Thyroid gland (tissue), 4 donors: ENCODE measurements at regions not wholly inside any gene's neighbourhood (a gene's known extent, or its start where the extent isn't known, plus 50 kb on each side); places are given as distances from the start of the nearest gene placed in this dataset.

Source experiments
- DNase-seq, 2 donors: peaks; one replicate each; pipeline ENCODE4 v3.0.0-alpha.2; 2019
- H3K27ac ChIP-seq, 3 donors: fragments of 200-600 bp; sonication (generic); 1 replicate in 2 of 3; 2 replicates in 1 of 3; pipeline ENCODE4 v1.5.1; 2016 to 2019; ENCODE audit warnings: mild to moderate bottlenecking in 1 of 3, moderate library complexity in 1 of 3
- H3K27me3 ChIP-seq: fragments of 200-600 bp; sonication (generic); one replicate; pipeline ENCODE4 v1.5.1; 2019
- H3K36me3 ChIP-seq, 2 donors: fragments of 200-600 bp; sonication (generic); one replicate each; pipeline ENCODE4 v1.5.1; 2016 to 2019
- H3K4me1 ChIP-seq, 2 donors: fragments of 200-600 bp; sonication (generic); one replicate each; pipeline ENCODE4 v1.5.1; 2017 to 2019
- H3K4me3 ChIP-seq, 3 donors: fragments of 200-600 bp; sonication (generic); replicated peaks in 1 of 3; 1 replicate in 2 of 3; 2 replicates in 1 of 3; pipeline ENCODE4 v1.5.1; 2016; ENCODE audit warnings: mild to moderate bottlenecking in 1 of 3
- H3K9me3 ChIP-seq: fragments of 200-600 bp; sonication (generic); one replicate; pipeline ENCODE4 v1.5.1; 2017
- CTCF ChIP-seq, 6 experiments: fragments of 200-600 bp in 3 of 6; fragments of 450-650 bp in 3 of 6; sonication (generic) in 3 of 6; IDR thresholded peaks; one replicate each; pipeline ENCODE4 v1.5.1; 2016 to 2019; ENCODE audit warnings: antibody characterized with exemption in 6 of 6, mild to moderate bottlenecking in 2 of 6, inconsistent platforms in 1 of 6, moderate library complexity in 1 of 6
- POLR2A ChIP-seq, 2 donors: fragments of 450-650 bp; IDR thresholded peaks; one replicate each; pipeline ENCODE4 v1.6.1; 2017; ENCODE audit warnings: antibody characterized with exemption in 2 of 2, mild to moderate bottlenecking in 2 of 2, moderate library complexity in 1 of 2
- WGBS, 2 donors: methylation state at CpG; one replicate each; pipeline ENCODE4 v1.1.5; 2017; 5-methylcytosine and 5-hydroxymethylcytosine counted together
- intact Hi-C: fragments of 100-400 bp; cut with DNase I; formaldehyde crosslinking; loops from one replicate; pipeline ENCODE4 v1.15.1; 2023

GRCh38 chr16:13742928-13743327 lies 177.0 kb upstream of the ERCC4 start:
- Histone ChIP-seq H3K4me1 (no peaks in the 10 kb centered on the region), H3K27ac (no peak overlapping the region), H3K4me3 (no peak overlapping the region), H3K27me3 (no peaks in the 10 kb centered on the region), H3K36me3 (no peaks in the 10 kb centered on the region), H3K9me3 (no peaks in the 10 kb centered on the region)
- intact Hi-C loops = no loop called here
- TF ChIP-seq POLR2A (IDR thresholded peaks at IDR 0.05) (no peak), CTCF (IDR thresholded peaks at IDR 0.05) (no peak)
- DNase-seq = no peak

- no peaks in the 10 kb centered on the region for H3K9me3 ChIP-seq
- intact Hi-C loops = no loop called here
- no peak overlapping the region for H3K27ac ChIP-seq
- H3K4me1 ChIP-seq = no peaks in the 10 kb centered on the region
- WGBS, 2 donors = 46 to 55% methylated on average over 1 of the region's 1 CpG
- TF ChIP-seq CTCF (IDR thresholded peaks at IDR 0.05) (no peak), POLR2A (IDR thresholded peaks at IDR 0.05) (no peak)
- no peak overlapping the region for H3K4me3 ChIP-seq
- no peaks in the 10 kb centered on the region for H3K36me3 ChIP-seq
- DNase-seq = no peak
- H3K27me3 ChIP-seq = no peaks in the 10 kb centered on the region
Observed at GRCh38 chr16:13743571-13743970, 176.4 kb upstream of the ERCC4 start.

- Histone ChIP-seq H3K9me3 (no peaks in the 10 kb centered on the region), H3K36me3 (no peaks in the 10 kb centered on the region), H3K27me3 (no peaks in the 10 kb centered on the region), H3K27ac (no peak overlapping the region), H3K4me1 (no peaks in the 10 kb centered on the region), H3K4me3 (no peak overlapping the region)
- WGBS, 2 donors = 67 to 73% methylated on average over 14 of the region's 14 CpGs
- intact Hi-C loops = no loop called here
- TF ChIP-seq CTCF (IDR thresholded peaks at IDR 0.05) (no peak), POLR2A (IDR thresholded peaks at IDR 0.05) (no peak)
- no peak for DNase-seq
Observed at GRCh38 chr16:13756411-13757140, 163.4 kb upstream of the ERCC4 start.

GRCh38 chr16:13766334-13766733 lies 153.6 kb upstream of the ERCC4 start:
- Histone ChIP-seq H3K4me3 (no peak overlapping the region), H3K27ac (no peak overlapping the region), H3K36me3 (no peaks in the 10 kb centered on the region), H3K9me3 (no peaks in the 10 kb centered on the region), H3K27me3 (no peaks in the 10 kb centered on the region), H3K4me1 (no peaks in the 10 kb centered on the region)
- WGBS, 2 donors = 81 to 88% methylated on average over 2 of the region's 2 CpGs
- no peak for DNase-seq
- TF ChIP-seq POLR2A (IDR thresholded peaks at IDR 0.05) (no peak), CTCF (IDR thresholded peaks at IDR 0.05) (no peak)
- intact Hi-C loops = no loop called here

GRCh38 chr16:13767215-13767614 lies 152.7 kb upstream of the ERCC4 start:
- Histone ChIP-seq H3K4me3 (no peak overlapping the region), H3K36me3 (no peaks in the 10 kb centered on the region), H3K9me3 (no peaks in the 10 kb centered on the region), H3K27ac (no peak overlapping the region), H3K27me3 (no peaks in the 10 kb centered on the region), H3K4me1 (no peaks in the 10 kb centered on the region)
- WGBS, 2 donors = 45 to 46% methylated on average over 7 of the region's 7 CpGs
- intact Hi-C loops = no loop called here
- DNase-seq = no peak
- peak in 1 of 6 experiments; percentile 20 for TF ChIP-seq CTCF (IDR thresholded peaks at IDR 0.05)
- no peak for TF ChIP-seq POLR2A (IDR thresholded peaks at IDR 0.05)
